GM12865 (cell line): ENCODE measurements at regions not wholly inside any gene's neighbourhood (a gene's known extent, or its start where the extent isn't known, plus 50 kb on each side); places are given as distances from the start of the nearest gene placed in this dataset.
A peak's percentile ranks its signal among the peaks of the same experiment; 100 is the strongest.

ENCODE experiments used
- DNase-seq: peaks from one replicate; pipeline ENCODE4 v3.0.0; 2010; ENCODE audit warnings: low read depth
- H3K4me3 ChIP-seq: 2 replicates; pipeline ENCODE4 v1.5.1; 2011; ENCODE audit warnings: mild to moderate bottlenecking, low read depth, low read length, control low read depth
- CTCF ChIP-seq: IDR thresholded peaks from 2 replicates; pipeline ENCODE4 v1.5.1; 2011; ENCODE audit warnings: low read length, control low read depth, low read depth, inconsistent platforms; ENCODE audit not compliant: insufficient read depth; ENCODE audit errors: missing control alignments

- no peak for TF ChIP-seq CTCF
- H3K4me3 ChIP-seq, result no peak overlapping the region
- DNase-seq, result peak; percentile 67
Measured at GRCh38 chr20:17848249-17849048, 120.1 kb downstream of the SNX5 start.

- H3K4me3 ChIP-seq, result no peak overlapping the region
- DNase-seq, result peak; percentile 78
- no peak for TF ChIP-seq CTCF
Measured at GRCh38 chr20:17845701-17846475, 122.7 kb downstream of the SNX5 start.

GRCh38 chr20:17844549-17845298, 123.9 kb downstream of the SNX5 start:
- no peak for TF ChIP-seq CTCF
- H3K4me3 ChIP-seq, result no peak overlapping the region
- no peak for DNase-seq

- TF ChIP-seq CTCF, result no peak
- H3K4me3 ChIP-seq, result no peak overlapping the region
- DNase-seq, result no peak
Measured at GRCh38 chr20:17844133-17844429, 124.5 kb downstream of the SNX5 start.

GRCh38 chr20:17843246-17844132, 125.1 kb downstream of the SNX5 start:
- H3K4me3 ChIP-seq, result no peak overlapping the region
- no peak for TF ChIP-seq CTCF

GRCh38 chr20:17841751-17842215, 126.8 kb downstream of the SNX5 start:
- no peak for TF ChIP-seq CTCF
- no peak overlapping the region for H3K4me3 ChIP-seq
- DNase-seq, result no peak

More at GRCh38 chr20:17843246-17844132, 125.1 kb downstream of the SNX5 start:
- peak; percentile 72 for DNase-seq
